ENCODE measurements at regions not wholly inside any gene's neighbourhood (a gene's known extent, or its start where the extent isn't known, plus 50 kb on each side); places are given as distances from the start of the nearest gene placed in this dataset.

DNA sequence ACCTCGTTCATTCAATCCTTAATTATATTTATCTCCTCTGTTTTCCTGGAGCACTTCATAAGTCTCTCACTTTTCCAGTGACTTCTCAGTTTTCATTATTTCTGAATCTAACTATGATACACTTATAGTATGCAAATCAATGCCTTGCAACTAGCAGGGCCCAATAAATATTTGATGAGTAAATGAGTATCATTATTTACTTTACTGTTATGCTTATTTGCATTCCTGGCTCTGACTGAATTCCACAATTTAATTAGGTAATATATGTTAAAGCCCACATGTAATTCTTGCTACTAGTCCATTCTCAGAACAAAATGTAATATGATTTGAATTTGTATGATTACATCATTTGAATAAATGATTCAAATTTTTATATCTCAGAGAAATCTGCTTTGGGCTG lies 1595.1 kb upstream of the MIR17HG start:
- TF ChIP-seq POLR2AphosphoS5 (IDR thresholded peaks at IDR 0.05) (no peak), POLR2A (IDR thresholded peaks at IDR 0.05) (no peak)
